HG02623 (cell line): ENCODE measurements at regions not wholly inside any gene's neighbourhood (a gene's known extent, or its start where the extent isn't known, plus 50 kb on each side); places are given as distances from the start of the nearest gene placed in this dataset.
"Not testable (repeated sequence)": the region's sequence is repeated elsewhere in the genome, so short reads cannot be mapped to it uniquely, and the experiment has no call there.

Source experiments
- ATAC-seq: cut with Tn5 transposase; IDR thresholded peaks from one replicate; pipeline ENCODE4 v1.9.1; 2021; ENCODE audit warnings: moderate library complexity; ENCODE audit not compliant: unreplicated experiment

- no peak for ATAC-seq
These were observed 140.9 kb downstream of the KCNRG start for GRCh38 chr13:50156140-50156539.

GRCh38 chr13:50156561-50157127, 141.4 kb downstream of the KCNRG start:
- no peak for ATAC-seq

GRCh38 chr13:50158385-50159165, 143.3 kb downstream of the KCNRG start:
- ATAC-seq = no peak

- no peak for ATAC-seq
These were observed 144.4 kb downstream of the KCNRG start for GRCh38 chr13:50159607-50160006.

- no peak for ATAC-seq
These were observed 145.8 kb downstream of the KCNRG start for GRCh38 chr13:50161052-50161451.

GRCh38 chr13:50162001-50162400, 146.8 kb downstream of the KCNRG start:
- ATAC-seq = no peak

GRCh38 chr13:50162567-50162966, 147.3 kb downstream of the KCNRG start:
- ATAC-seq = no peak

GRCh38 chr13:50167224-50167947, 152.1 kb downstream of the KCNRG start:
- peak; percentile 53 for ATAC-seq

GRCh38 chr13:50167967-50168366, 152.7 kb downstream of the KCNRG start:
- ATAC-seq = no peak

- no peak for ATAC-seq
These were observed 153.5 kb downstream of the KCNRG start for GRCh38 chr13:50168786-50169185.

- ATAC-seq = no peak
These were observed 155.3 kb downstream of the KCNRG start for GRCh38 chr13:50170447-50171037.

- no peak for ATAC-seq
These were observed 156.5 kb downstream of the KCNRG start for GRCh38 chr13:50171590-50172282.

GRCh38 chr13:50173045-50173444, 157.8 kb downstream of the KCNRG start:
- not testable (repeated sequence) for ATAC-seq

- no peak for ATAC-seq
These were observed 159.4 kb downstream of the KCNRG start for GRCh38 chr13:50174630-50175029.

GRCh38 chr13:50179977-50180376, 164.7 kb downstream of the KCNRG start:
- ATAC-seq = no peak

GRCh38 chr13:50185769-50186763, 170.8 kb downstream of the KCNRG start:
- not testable (repeated sequence) for ATAC-seq

- ATAC-seq = no peak
These were observed 172.2 kb downstream of the KCNRG start for GRCh38 chr13:50187352-50188029.

GRCh38 chr13:50188696-50189095, 173.5 kb downstream of the KCNRG start:
- ATAC-seq = no peak

GRCh38 chr13:50189450-50189849, 174.2 kb downstream of the KCNRG start:
- ATAC-seq = no peak
